ENCODE measurements at regions not wholly inside any gene's neighbourhood (a gene's known extent, or its start where the extent isn't known, plus 50 kb on each side); places are given as distances from the start of the nearest gene placed in this dataset.

- no peak for DNase-seq (ENCODE audit: low read depth, low spot score)
- in situ Hi-C loops (cut with HindIII; ENCODE audit: low sequenced_read_pairs): no loop called here
- no peak overlapping the region for H3K4me3 ChIP-seq (ENCODE audit: low read depth, low read length)
- no peak for TF ChIP-seq CTCF (IDR thresholded peaks at IDR 0.05; ENCODE audit: low read depth, low read length)
Measured at GRCh38 chr10:56973766-56974165, 612.7 kb upstream of the ZWINT start.

DNA sequence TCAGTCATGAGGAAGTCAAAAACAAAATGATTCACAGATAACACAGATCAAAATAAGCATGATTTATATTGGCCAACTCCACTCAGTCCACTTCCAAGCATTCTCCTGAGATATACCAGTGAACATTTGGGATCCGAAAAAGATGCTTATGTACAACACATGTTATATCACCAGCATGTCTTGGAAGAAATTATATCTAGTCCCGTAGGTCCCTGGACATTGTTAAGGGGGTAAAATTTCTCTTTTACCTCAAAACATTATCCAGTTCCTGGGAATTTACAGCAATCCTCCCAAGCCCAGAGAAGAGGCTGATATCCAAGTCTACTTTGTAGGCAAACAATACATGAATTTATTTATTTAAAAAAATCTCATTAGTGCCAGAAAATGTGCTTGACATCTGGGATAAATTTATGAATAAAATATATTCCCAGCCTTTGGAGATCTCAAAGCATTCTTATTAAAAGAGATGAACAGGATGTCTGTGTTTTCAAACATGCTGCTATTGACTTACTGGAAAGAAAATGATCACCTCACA is 582.2 kb upstream of the ZWINT start:
- in situ Hi-C loops (cut with HindIII; ENCODE audit: low sequenced_read_pairs): no loop called here
- TF ChIP-seq CTCF (IDR thresholded peaks at IDR 0.05; ENCODE audit: low read depth, low read length): no peak
- DNase-seq (ENCODE audit: low read depth, low spot score): no peak
- no peak overlapping the region for H3K4me3 ChIP-seq (ENCODE audit: low read depth, low read length)

- DNase-seq (ENCODE audit: low read depth, low spot score): no peak
- no peak for TF ChIP-seq CTCF (IDR thresholded peaks at IDR 0.05; ENCODE audit: low read depth, low read length)
- in situ Hi-C loops (cut with HindIII; ENCODE audit: low sequenced_read_pairs): no loop called here
- no peak overlapping the region for H3K4me3 ChIP-seq (ENCODE audit: low read depth, low read length)
Measured at GRCh38 chr10:56934515-56934914, 573.5 kb upstream of the ZWINT start.

DNA sequence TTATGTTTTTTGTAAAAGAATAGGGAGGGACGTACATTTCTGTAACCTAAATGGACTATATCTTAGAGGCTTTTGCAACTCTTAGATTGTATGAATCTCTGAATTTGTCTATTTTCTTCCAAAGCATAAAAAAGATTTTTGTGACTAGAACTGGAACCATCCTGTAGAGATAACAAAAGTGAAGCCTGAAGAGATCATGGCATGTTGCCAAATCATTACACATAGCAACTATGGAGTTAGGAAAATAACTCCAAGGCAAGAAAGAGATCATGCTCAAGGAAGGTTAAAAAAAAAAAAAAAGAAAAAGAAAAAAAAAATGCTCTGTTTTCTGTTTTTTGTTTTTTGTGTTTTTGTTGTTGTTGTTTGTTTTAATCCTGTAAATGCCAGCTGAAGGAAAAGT is 567.7 kb upstream of the ZWINT start:
- TF ChIP-seq CTCF (IDR thresholded peaks at IDR 0.05; ENCODE audit: low read depth, low read length): no peak
- in situ Hi-C loops (cut with HindIII; ENCODE audit: low sequenced_read_pairs): no loop called here
- DNase-seq (ENCODE audit: low read depth, low spot score): no peak
- H3K4me3 ChIP-seq (ENCODE audit: low read depth, low read length): no peak overlapping the region

DNA sequence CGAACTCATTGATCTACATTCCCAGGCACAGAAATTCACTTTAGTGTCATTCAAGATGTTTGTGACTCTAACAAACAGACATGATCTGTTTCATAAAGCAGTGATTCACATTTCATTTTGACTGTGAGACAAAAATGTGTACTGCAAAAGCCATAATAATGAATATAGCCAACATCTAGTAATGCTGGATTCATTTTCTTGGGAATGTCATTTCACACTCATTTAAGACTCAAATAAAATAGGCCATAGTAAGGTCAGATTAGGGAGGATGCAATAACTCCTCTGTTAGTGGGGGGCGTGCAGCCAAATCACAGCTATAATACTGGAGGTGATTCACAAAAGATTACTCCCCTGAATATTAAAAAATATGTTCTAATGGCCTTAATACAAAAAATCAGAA is 566.6 kb upstream of the ZWINT start:
- DNase-seq (ENCODE audit: low read depth, low spot score): no peak
- in situ Hi-C loops (cut with HindIII; ENCODE audit: low sequenced_read_pairs): no loop called here
- no peak for TF ChIP-seq CTCF (IDR thresholded peaks at IDR 0.05; ENCODE audit: low read depth, low read length)
- no peak overlapping the region for H3K4me3 ChIP-seq (ENCODE audit: low read depth, low read length)

DNA sequence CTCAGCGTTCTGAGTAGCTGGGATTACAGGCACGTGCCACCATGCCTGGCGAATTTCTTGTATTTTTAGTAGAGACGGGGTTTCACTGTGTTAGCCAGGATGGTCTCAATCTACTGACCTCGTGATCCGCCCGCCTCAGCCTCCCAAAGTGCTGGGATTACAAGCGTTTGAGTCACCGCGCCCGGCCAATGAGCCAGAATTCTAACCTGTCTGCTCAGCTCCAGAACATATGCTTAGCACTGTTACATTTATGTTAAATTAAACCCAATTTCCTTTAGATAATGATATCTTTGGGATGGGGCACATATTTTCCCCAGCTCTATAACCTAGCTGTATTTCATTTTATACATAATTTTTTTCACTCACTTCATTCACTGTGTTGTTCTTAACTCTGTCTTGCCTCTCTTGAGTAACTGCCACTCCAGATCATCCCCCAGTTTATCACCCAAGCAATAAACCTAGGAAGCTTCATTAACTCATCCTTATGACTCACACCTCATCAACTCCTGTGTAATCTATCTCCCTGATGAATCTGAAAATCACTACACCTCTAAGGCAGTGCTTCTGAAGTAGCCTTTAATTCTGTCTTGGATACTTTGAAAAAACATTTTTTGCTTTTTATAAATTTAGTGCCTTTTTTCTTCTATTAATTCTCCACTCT is 559.7 kb upstream of the ZWINT start:
- H3K4me3 ChIP-seq (ENCODE audit: low read depth, low read length): no peak overlapping the region
- TF ChIP-seq CTCF (IDR thresholded peaks at IDR 0.05; ENCODE audit: low read depth, low read length): no peak
- no peak for DNase-seq (ENCODE audit: low read depth, low spot score)
- in situ Hi-C loops (cut with HindIII; ENCODE audit: low sequenced_read_pairs): no loop called here

Data from astrocyte of the spinal cord (primary cell).